Mesendoderm (in vitro differentiated cells): ENCODE measurements at regions not wholly inside any gene's neighbourhood (a gene's known extent, or its start where the extent isn't known, plus 50 kb on each side); places are given as distances from the start of the nearest gene placed in this dataset.
A peak's percentile ranks its signal among the peaks of the same experiment; 100 is the strongest.

Experiments
- DNase-seq: peaks from one replicate; pipeline ENCODE4 v3.0.0; 2013
- H2AK5ac ChIP-seq: 2 replicates; pipeline ENCODE4 v1.6.1; 2013; ENCODE audit warnings: low read length, inconsistent platforms
- H2BK120ac ChIP-seq: 2 replicates; pipeline ENCODE4 v1.6.1; 2013; ENCODE audit warnings: low read depth, mild to moderate bottlenecking, low read length, moderate library complexity, mixed read lengths
- H2BK15ac ChIP-seq: replicated peaks from 2 replicates; pipeline ENCODE4 v1.6.1; 2013; ENCODE audit warnings: low read depth, mild to moderate bottlenecking, moderate library complexity
- H2BK5ac ChIP-seq: 2 replicates; pipeline ENCODE4 v1.6.1; 2013; ENCODE audit warnings: low read length, inconsistent platforms
- H3K18ac ChIP-seq: 2 replicates; pipeline ENCODE4 v1.6.1; 2013; ENCODE audit warnings: mild to moderate bottlenecking, low read length, mixed read lengths
- H3K23ac ChIP-seq: one replicate; pipeline ENCODE4 v1.6.1; 2013; ENCODE audit warnings: low read length
- H3K27ac ChIP-seq: 2 replicates; pipeline ENCODE4 v1.5.1; 2013; ENCODE audit warnings: low read depth, mild to moderate bottlenecking, inconsistent platforms, low read length, moderate library complexity
- H3K27me3 ChIP-seq: 2 replicates; pipeline ENCODE4 v1.6.1; 2013; ENCODE audit warnings: low read length, control low read depth, mild to moderate bottlenecking, inconsistent platforms; ENCODE audit not compliant: insufficient read depth, poor library complexity
- H3K36me3 ChIP-seq: 2 replicates; pipeline ENCODE4 v1.6.1; 2013; ENCODE audit warnings: low read length, inconsistent platforms; ENCODE audit not compliant: control insufficient read depth, insufficient read depth
- H3K4ac ChIP-seq: one replicate; pipeline ENCODE4 v1.6.1; 2013; ENCODE audit warnings: low read depth, mild to moderate bottlenecking, low read length, moderate library complexity
- H3K4me1 ChIP-seq: 2 replicates; pipeline ENCODE4 v1.6.1; 2013; ENCODE audit warnings: low read depth, low read length, inconsistent platforms; ENCODE audit not compliant: control insufficient read depth
- H3K4me2 ChIP-seq: 2 replicates; pipeline ENCODE4 v1.6.1; 2013; ENCODE audit warnings: low read length
- H3K4me3 ChIP-seq: 2 replicates; pipeline ENCODE4 v1.5.1; 2013; ENCODE audit warnings: mild to moderate bottlenecking, low read length
- H3K56ac ChIP-seq: one replicate; pipeline ENCODE4 v1.6.1; 2013; ENCODE audit warnings: low read length
- H3K79me1 ChIP-seq: 2 replicates; pipeline ENCODE4 v1.6.1; 2013; ENCODE audit warnings: low read length, inconsistent platforms
- H3K79me2 ChIP-seq: 2 replicates; pipeline ENCODE4 v1.6.1; 2013; ENCODE audit warnings: mild to moderate bottlenecking, low read length; ENCODE audit not compliant: control insufficient read depth, insufficient read depth
- H3K9ac ChIP-seq: 2 replicates; pipeline ENCODE4 v1.6.1; 2013; ENCODE audit warnings: low read length, inconsistent platforms
- H4K5ac ChIP-seq: one replicate; pipeline ENCODE4 v1.6.1; 2013; ENCODE audit warnings: low read length
- H4K8ac ChIP-seq: one replicate; pipeline ENCODE4 v1.6.1; 2013; ENCODE audit warnings: low read depth, mild to moderate bottlenecking, control low read depth, low read length, moderate library complexity
- WGBS: extraction: QIAGEN DNeasy Blood & Tissue Kit; methylation state at CpG from one replicate; pipeline ENCODE4 v1.1.7; 2013; ENCODE audit warnings: low lambda C conversion rate, missing lambda C conversion rate; ENCODE audit not compliant: insufficient coverage; ENCODE audit errors: extremely low coverage; 5-methylcytosine and 5-hydroxymethylcytosine counted together

GRCh38 chr9:129258124-129258822 lies 80.2 kb upstream of the IER5L start:
- no peak overlapping the region for H3K4ac ChIP-seq
- H3K27ac ChIP-seq, result no peak overlapping the region
- H4K5ac ChIP-seq, result no peak overlapping the region
- no peak overlapping the region for H2BK5ac ChIP-seq
- DNase-seq, result peak; percentile 98
- H3K36me3 ChIP-seq, result no peaks in the 10 kb centered on the region
- no peak overlapping the region for H2AK5ac ChIP-seq
- H4K8ac ChIP-seq, result no peak overlapping the region
- no peak overlapping the region for H2BK15ac ChIP-seq
- H3K56ac ChIP-seq, result no peak overlapping the region
- H3K4me1 ChIP-seq, result no peaks in the 10 kb centered on the region
- no CpG with 5 or more reads among the region's 62 CpGs for WGBS
- no peaks in the 10 kb centered on the region for H3K27me3 ChIP-seq
- H3K4me2 ChIP-seq, result peak overlapping the region; percentile 16
- no peak overlapping the region for H3K4me3 ChIP-seq
- H3K79me2 ChIP-seq, result no peaks in the 10 kb centered on the region
- H3K23ac ChIP-seq, result no peak overlapping the region
- no peak overlapping the region for H3K18ac ChIP-seq
- H3K9ac ChIP-seq, result no peak overlapping the region
- no peak overlapping the region for H2BK120ac ChIP-seq
- no peaks in the 10 kb centered on the region for H3K79me1 ChIP-seq

- Histone ChIP-seq H3K4me3 (no peak overlapping the region), H4K8ac (no peak overlapping the region), H2BK5ac (no peak overlapping the region), H3K4me2 (no peak overlapping the region), H3K4me1 (no peaks in the 10 kb centered on the region), H2BK120ac (no peak overlapping the region), H3K27me3 (no peaks in the 10 kb centered on the region), H3K27ac (no peak overlapping the region), H4K5ac (no peak overlapping the region), H3K18ac (no peak overlapping the region), H3K4ac (no peak overlapping the region), H3K23ac (no peak overlapping the region), H3K79me2 (no peaks in the 10 kb centered on the region), H3K79me1 (no peaks in the 10 kb centered on the region), H3K9ac (no peak overlapping the region), H3K56ac (no peak overlapping the region), H2BK15ac (no peak overlapping the region), H3K36me3 (no peaks in the 10 kb centered on the region), H2AK5ac (no peak overlapping the region)
- WGBS, result no CpG with 5 or more reads among the region's 13 CpGs
- DNase-seq, result no peak
Observed at GRCh38 chr9:129256959-129257713, 79.1 kb upstream of the IER5L start.

- Histone ChIP-seq H3K4ac (no peak overlapping the region), H3K36me3 (no peaks in the 10 kb centered on the region), H3K27ac (no peak overlapping the region), H2BK120ac (no peak overlapping the region), H3K4me3 (no peak overlapping the region), H3K4me2 (no peak overlapping the region), H3K18ac (no peak overlapping the region), H3K79me2 (no peaks in the 10 kb centered on the region), H3K4me1 (no peaks in the 10 kb centered on the region), H2BK5ac (no peak overlapping the region), H4K5ac (no peak overlapping the region), H2BK15ac (no peak overlapping the region), H3K79me1 (no peaks in the 10 kb centered on the region), H3K27me3 (no peaks in the 10 kb centered on the region), H3K56ac (no peak overlapping the region), H2AK5ac (no peak overlapping the region), H4K8ac (no peak overlapping the region), H3K23ac (no peak overlapping the region), H3K9ac (no peak overlapping the region)
- WGBS, result no CpG with 5 or more reads among the region's 9 CpGs
- DNase-seq, result no peak
Observed at GRCh38 chr9:129254566-129255287, 76.7 kb upstream of the IER5L start.

GRCh38 chr9:129253803-129254381 lies 75.8 kb upstream of the IER5L start:
- Histone ChIP-seq H3K79me1 (no peaks in the 10 kb centered on the region), H2BK5ac (no peak overlapping the region), H3K4me2 (no peak overlapping the region), H3K27me3 (no peaks in the 10 kb centered on the region), H3K4me3 (no peak overlapping the region), H2AK5ac (no peak overlapping the region), H2BK120ac (no peak overlapping the region), H3K56ac (no peak overlapping the region), H2BK15ac (no peak overlapping the region), H3K36me3 (no peaks in the 10 kb centered on the region), H3K4ac (no peak overlapping the region), H4K5ac (no peak overlapping the region), H3K23ac (no peak overlapping the region), H3K27ac (no peak overlapping the region), H4K8ac (no peak overlapping the region), H3K4me1 (no peaks in the 10 kb centered on the region), H3K18ac (no peak overlapping the region), H3K79me2 (no peaks in the 10 kb centered on the region), H3K9ac (no peak overlapping the region)
- no CpG with 5 or more reads among the region's 23 CpGs for WGBS
- no peak for DNase-seq

GRCh38 chr9:129252937-129253802 lies 75.1 kb upstream of the IER5L start:
- Histone ChIP-seq H2BK120ac (no peak overlapping the region), H3K79me1 (no peaks in the 10 kb centered on the region), H4K8ac (no peak overlapping the region), H3K23ac (no peak overlapping the region), H3K4ac (no peak overlapping the region), H3K36me3 (no peaks in the 10 kb centered on the region), H4K5ac (no peak overlapping the region), H2BK15ac (no peak overlapping the region), H3K79me2 (no peaks in the 10 kb centered on the region), H3K4me3 (no peak overlapping the region), H2BK5ac (no peak overlapping the region), H3K9ac (no peak overlapping the region), H3K4me2 (no peak overlapping the region), H3K18ac (no peak overlapping the region), H3K56ac (no peak overlapping the region), H3K27ac (no peak overlapping the region), H2AK5ac (no peak overlapping the region), H3K27me3 (no peaks in the 10 kb centered on the region), H3K4me1 (no peaks in the 10 kb centered on the region)
- WGBS, result no CpG with 5 or more reads among the region's 28 CpGs
- no peak for DNase-seq
